D721Med (cell line): ENCODE measurements at regions not wholly inside any gene's neighbourhood (a gene's known extent, or its start where the extent isn't known, plus 50 kb on each side); places are given as distances from the start of the nearest gene placed in this dataset.

Source experiments
- DNase-seq: peaks from one replicate; pipeline ENCODE4 v3.0.0; 2011; ENCODE audit warnings: low spot score; ENCODE audit not compliant: insufficient read length
- FAIRE-seq: peaks from 2 replicates; lab custom pipeline; 2011; peaks lifted over from hg19 to GRCh38; lab: Jason Lieb, UNC
- TF ChIP-seq, protein P1 (sequence below): IDR thresholded peaks from 2 replicates; pipeline ENCODE4 v1.5.1; 2012; ENCODE audit warnings: mild to moderate bottlenecking, control low read depth; ENCODE audit not compliant: insufficient read depth; ENCODE audit errors: missing control alignments

DNA sequence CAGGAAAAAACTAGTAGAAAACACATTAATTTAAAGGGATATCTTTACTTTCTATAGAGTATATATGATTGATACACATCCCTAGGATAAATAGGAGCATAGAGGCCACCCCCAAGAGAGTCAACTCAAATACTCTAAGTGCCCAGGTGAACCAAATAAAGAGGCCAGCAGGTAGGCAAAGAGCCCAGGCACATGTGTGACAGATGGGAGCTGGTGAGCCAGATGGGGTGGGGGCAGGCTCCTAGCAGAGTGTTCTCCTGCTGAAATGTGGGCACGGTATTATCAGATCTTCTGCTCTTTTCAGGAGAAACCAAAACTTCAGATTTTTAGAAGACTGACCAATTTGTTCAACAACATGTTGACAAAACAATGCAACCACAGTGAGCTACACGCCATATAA is 333.4 kb upstream of the PKN2 start:
- TF ChIP-seq, protein P1, sequence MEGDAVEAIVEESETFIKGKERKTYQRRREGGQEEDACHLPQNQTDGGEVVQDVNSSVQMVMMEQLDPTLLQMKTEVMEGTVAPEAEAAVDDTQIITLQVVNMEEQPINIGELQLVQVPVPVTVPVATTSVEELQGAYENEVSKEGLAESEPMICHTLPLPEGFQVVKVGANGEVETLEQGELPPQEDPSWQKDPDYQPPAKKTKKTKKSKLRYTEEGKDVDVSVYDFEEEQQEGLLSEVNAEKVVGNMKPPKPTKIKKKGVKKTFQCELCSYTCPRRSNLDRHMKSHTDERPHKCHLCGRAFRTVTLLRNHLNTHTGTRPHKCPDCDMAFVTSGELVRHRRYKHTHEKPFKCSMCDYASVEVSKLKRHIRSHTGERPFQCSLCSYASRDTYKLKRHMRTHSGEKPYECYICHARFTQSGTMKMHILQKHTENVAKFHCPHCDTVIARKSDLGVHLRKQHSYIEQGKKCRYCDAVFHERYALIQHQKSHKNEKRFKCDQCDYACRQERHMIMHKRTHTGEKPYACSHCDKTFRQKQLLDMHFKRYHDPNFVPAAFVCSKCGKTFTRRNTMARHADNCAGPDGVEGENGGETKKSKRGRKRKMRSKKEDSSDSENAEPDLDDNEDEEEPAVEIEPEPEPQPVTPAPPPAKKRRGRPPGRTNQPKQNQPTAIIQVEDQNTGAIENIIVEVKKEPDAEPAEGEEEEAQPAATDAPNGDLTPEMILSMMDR: no peak

DNA sequence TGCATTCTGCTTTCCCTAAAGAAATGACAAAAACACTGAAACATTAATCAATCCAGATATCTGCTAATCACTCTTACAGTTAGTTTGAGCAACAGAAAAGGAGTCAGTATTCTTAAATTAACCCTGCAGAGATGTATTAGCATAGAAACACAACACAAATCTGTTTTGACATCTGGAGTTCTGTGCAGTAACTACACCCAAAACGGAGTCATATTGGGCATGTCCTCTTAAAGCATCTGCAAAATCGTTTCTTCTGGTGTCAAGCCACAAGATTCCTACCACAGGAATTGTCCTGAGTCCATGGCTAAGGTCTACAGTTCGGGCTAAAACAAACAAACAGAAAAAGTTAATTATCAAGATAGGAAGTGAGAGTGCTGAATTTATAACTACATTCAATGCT is 332.1 kb upstream of the PKN2 start:
- TF ChIP-seq, protein P1: no peak
- no peak for FAIRE-seq

More for the DNA sequence above, 333.4 kb upstream of the PKN2 start:
- DNase-seq (no peak), FAIRE-seq (no peak)

DNA sequence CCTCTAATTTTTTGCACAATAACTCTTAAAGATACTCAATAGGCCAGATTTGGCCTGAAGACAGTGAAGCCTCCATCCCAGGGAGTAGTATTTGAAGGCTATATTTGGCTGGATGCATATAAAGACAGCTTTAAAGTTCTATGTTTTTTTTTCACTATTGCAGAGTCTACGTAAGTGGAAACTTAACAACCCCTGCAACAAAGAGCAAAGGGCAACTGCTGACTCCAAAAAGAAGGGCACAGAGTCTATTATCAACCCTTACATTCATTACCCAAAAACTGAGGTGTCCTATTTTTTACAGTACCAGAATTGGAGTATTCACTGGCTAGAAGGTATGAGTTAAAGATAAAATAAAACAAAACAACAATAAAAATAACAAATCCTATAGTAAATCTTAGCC is 329.8 kb upstream of the PKN2 start:
- no peak for FAIRE-seq
- TF ChIP-seq, protein P1: no peak
- DNase-seq: no peak

More for the DNA sequence above, 332.1 kb upstream of the PKN2 start:
- no peak for DNase-seq

DNA sequence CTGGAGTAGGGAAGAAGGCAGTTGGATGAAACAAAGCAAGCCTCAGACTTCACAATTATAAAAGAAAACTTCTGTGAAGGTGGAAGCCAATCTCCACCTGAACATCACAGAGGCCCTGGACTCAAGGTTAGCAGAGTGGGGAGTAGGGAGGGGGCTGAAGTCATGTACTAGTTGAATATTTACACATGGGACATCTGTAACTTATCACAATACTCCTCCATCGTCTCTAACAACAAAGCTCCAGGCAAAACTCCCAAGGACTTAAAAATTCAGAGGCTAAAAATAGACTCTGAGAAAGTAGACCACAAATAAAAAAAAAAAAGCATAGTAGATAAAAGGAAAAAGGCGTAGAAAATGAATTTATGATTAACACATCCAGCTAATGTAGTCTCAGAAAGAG is 326.3 kb upstream of the PKN2 start:
- DNase-seq: no peak
- TF ChIP-seq, protein P1: no peak
- FAIRE-seq: no peak

DNA sequence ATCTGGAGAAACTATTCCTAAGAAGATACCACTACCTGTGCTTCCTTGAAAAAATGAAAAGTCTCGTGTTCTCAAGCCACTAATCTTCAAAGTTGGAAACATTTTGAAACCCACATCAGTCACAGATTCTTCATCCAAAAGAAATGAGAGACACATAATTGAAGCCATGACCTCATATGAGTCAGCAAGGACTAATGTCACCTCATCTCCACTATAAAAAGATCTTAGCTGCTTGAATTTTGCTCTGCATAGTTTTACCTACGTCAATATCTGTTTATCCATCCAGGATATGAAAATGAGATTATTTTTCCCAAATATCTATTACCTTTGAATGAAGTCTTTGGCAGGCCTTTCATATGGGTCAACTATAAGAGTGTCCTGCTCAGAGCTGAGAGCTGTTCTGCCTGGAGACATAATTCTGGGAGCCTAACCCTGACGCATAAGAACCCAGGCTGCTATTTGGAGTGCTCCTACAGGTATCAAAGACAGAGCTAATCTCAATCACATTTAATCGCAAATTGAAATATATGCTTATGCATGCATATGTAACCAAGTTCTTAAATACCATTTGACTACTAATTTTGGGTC is 312.5 kb upstream of the PKN2 start:
- no peak for DNase-seq
- TF ChIP-seq, protein P1: no peak
- no peak for FAIRE-seq

DNA sequence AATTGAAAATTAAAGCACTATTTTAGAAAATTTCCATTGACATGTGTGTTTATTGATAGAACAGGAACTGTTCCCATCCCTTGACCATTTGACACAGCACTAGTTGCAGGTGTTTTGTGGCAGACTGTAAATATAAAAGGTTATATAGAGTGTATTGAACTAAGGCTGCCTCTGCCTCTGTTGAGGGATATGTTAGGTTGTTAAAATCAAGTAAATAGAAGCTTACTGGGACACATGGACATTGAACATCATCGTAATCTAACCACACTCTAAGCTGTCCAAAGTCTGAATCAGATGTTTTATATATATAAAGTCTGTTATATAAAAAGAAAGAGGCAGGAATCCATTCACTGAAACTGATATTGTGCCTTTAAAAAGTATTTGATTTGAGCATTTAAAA is 308.1 kb upstream of the PKN2 start:
- DNase-seq: no peak
- FAIRE-seq: no peak
- TF ChIP-seq, protein P1: no peak

DNA sequence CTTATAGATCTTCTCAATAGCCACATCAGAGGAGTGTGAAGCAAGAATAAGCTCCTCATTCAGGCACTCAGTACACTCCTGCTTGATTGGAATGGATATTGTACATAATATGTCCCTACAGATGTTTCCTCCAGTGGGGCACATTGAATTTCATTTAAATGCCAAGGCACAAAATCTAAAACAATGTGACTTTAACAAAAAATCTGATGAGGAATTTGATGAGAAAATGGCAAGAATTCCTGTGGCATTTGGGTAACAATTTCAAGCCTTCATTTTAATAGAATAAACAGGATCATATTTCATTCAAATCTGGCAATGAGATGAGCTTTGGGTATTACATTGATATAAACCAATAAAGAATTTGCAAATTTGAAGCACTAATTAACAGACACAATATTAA is 307.7 kb upstream of the PKN2 start:
- TF ChIP-seq, protein P1: no peak
- FAIRE-seq: no peak
- DNase-seq: no peak
